ENCODE measurements at regions not wholly inside any gene's neighbourhood (a gene's known extent, or its start where the extent isn't known, plus 50 kb on each side); places are given as distances from the start of the nearest gene placed in this dataset.

DNA sequence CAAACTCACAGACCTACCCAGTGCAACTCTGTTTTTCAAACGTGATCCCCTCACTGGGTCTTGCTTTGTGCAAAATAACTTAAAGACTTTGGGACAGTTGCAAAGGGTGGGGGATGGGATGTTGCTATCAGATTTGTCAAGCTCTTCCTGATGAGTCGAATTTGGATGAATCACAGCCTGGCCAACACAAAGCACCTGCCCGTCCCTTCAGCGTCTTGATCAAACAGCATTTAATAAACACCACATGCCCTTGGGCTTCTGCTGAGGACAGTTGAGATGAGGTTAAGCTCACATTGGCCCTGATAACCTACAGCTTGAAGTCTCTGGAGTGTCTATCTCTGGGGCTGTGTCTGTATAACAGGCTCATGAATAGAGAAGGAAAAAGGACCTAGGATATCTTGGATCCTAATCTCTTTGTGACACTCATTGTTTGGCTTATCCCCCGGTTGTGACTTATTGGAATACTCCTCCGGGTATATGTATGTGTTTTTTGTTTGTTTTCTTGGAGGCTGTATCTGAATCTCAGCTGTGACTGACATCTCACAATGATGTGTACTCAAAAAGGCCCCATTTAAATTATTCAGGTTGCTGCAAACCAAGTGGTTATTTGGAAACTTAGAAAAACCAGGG is 132.6 kb upstream of the NAMPT start:
- peak; percentile 93 for DNase-seq

DNA sequence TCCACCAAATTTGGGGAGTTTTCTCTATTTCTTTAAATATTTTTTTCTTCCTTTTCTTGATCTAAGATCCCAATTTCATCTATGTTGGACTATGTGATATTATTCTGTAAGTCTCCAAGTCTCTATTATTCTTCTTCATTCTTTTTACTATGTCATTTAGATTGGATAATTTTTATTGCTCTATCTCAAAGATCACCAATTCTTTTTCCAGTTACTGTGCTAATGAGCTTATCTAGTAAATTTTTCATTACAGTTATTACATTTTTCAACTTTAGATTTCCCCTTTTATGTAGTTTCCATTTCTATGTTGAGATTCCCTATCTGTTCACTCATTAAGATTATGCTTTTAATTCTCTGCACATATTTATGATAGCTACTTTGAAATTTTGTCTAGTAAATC is 131.6 kb upstream of the NAMPT start:
- no peak for DNase-seq

- no peak for DNase-seq
Observed at GRCh38 chr7:106415433-106415832, 130.7 kb upstream of the NAMPT start.

DNA sequence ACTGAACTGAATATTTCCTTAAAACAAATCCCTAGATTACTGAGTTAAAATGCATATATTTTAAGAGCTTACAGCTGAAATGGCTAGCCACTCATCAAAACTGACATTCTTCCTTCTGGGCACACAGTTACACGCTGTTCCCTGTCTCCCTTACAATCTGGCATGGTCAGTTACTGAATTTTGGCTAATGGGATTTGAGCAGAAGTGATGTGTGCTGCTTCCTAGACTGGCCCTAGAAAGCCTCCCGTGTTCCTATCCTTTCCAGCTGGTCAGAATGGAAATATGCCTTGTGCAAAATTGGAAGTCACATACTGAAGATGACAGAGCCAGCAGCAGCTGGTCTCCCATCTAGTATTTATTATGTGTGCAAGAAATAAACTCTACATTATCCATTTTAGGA is 128.7 kb upstream of the NAMPT start:
- no peak for DNase-seq

GRCh38 chr7:106405697-106406141 is 120.9 kb upstream of the NAMPT start:
- no peak for DNase-seq

DNA sequence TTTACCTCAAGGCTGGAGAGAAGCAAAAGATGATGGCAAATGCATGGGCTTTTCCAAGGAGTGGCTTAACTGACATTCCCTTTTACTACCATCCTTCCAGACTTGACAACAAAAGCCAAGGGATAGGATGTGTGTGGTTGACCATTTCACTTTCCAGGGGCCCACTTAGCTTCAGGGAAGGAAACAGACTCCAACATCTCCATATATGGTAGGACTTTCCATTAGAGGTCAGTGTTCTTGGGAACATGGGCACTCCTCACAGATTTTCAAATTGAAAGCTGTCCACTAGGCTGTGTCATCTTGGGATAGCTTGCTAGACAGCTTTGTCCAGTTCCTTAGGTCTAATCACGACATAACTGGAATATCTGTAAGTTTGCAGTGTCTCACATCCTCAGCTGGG is 118.1 kb upstream of the NAMPT start:
- no peak for DNase-seq

DNA sequence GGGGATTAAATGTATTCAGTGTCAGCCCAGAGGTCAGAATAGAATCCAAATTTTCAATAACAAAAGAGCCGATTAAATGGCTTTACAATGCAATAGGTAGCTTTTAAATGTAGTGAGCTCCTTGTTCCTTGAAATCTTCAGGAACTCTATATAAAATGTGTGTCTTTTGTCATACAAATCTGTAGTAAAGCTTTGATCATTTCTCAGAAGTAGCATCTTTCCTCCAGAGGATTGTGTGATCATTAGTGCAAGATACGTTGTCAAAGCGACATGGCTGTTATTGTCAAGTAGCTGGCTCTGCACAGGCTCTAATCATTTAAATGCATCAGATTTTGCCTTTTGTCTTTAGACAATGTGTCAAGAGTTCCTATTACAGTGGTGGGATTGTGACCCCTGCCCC is 116.1 kb upstream of the NAMPT start:
- no peak for DNase-seq

DNA sequence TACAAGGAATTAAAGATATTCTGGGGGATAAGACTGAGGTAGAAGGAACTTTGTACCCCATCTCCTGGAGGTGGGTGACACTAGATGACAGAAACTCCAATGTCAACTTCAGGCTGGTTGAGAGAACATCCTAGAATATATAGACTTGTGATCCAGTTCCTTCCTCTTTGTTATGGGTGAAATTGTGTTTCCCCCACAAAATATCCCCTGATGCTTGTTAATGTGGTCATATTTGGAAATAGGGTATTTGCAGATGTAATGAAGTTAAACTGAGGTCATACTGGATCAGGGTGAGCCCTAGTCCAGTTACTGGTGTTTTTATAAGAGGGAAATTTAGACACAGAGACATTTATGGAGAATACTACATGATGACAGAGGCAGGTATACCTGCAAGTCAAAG is 114.0 kb upstream of the NAMPT start:
- DNase-seq: no peak

DNA sequence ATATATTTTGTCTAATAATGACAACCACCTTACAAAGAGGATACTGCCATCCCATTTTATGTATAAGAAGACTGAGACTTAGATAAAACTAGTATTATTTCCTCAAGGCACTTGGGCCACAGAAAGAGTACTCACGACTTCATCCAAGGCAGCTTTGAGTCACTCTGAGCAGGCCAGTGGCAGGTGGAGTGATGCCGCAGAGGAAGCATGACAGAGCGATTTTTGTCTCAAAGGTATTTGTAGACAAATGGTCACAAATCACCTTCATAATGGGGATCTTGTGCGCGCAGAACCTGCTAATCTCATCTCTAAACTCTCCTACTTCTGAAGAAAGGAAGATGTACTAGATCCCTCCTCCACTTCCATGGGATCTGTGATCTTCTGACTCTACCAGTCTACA is 113.2 kb upstream of the NAMPT start:
- DNase-seq: peak; percentile 44

GRCh38 chr7:106394526-106394925 is 109.7 kb upstream of the NAMPT start:
- DNase-seq: no peak

- no peak for DNase-seq
Observed at GRCh38 chr7:106393564-106394251, 108.9 kb upstream of the NAMPT start.

DNA sequence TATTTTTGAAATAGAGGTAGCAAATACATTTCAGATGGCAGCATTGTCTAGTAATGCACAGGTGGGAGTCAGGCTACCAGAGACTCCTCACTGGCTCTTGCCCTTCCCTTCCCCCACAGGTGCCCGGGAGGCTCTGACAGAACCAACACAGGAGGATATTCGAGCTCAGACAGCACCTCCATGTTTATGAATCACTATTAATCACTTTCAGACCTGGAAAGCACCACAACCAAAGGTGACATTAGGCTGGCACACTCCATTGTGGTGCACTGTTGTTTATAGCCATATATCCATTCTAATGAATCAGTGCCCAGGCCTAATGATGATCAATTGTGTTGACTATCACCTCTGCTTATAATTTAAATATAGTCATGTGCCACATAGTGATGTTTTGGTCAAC is 107.8 kb upstream of the NAMPT start:
- no peak for DNase-seq

DNA sequence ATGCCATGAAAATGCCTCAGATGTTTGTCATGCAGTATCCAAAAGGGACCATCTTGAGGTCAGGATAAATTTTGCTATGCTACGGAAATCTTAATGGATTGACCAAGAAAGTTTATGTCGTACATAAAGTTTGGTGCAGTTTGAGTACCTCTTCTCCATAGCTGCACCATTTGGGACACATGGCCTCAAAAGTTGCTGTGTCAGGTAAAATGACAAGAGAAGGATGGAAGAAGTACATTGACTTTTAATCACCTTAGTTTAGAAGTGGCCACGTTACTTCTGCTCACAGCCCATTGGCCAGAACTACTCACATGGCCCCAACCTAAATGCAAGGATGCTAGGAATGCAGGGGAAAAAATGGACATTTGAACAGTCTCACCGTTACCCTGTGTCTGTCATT is 107.4 kb upstream of the NAMPT start:
- DNase-seq: no peak

DNA sequence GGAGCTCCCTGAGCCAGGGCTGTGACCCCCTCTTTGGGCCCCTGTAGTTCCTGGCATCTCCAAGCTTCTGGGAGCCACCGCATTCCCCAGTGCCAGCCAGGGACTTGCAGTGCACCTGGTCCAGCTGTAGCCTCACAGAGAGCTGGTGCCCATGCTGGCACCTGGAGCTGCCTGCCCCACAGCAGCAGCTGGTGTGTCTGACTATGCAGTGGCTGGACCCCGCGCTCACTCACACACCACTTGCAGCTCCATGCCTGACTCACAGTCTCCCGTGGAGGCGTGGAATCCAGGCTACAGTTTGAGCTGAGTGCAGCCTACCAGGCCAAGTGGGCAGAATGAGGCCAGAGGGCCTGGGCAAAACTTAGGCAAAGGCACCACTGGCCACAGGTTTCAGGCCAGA is 102.2 kb upstream of the NAMPT start:
- DNase-seq: no peak

DNA sequence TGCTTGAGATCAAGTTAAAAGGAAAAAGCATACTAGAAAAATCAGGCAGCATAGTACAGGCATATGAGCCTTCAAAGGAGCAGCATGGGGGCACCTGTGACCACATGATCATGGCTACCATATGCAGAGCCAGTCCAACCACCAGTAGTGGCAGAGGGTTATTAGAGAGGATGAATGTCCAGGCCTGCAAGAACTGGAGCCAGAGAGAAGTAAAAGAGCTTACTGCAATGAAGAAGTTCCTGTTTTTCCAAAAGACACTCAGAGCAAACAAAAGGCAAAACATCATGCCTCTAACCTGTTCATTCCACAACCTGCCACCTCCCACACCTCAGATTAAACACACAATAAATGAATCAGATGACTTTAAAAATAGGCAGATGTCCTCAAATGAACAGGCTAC is 99.6 kb upstream of the NAMPT start:
- peak; percentile 14 for DNase-seq

- no peak for DNase-seq
Observed at GRCh38 chr7:106382929-106383328, 98.1 kb upstream of the NAMPT start.

DNA sequence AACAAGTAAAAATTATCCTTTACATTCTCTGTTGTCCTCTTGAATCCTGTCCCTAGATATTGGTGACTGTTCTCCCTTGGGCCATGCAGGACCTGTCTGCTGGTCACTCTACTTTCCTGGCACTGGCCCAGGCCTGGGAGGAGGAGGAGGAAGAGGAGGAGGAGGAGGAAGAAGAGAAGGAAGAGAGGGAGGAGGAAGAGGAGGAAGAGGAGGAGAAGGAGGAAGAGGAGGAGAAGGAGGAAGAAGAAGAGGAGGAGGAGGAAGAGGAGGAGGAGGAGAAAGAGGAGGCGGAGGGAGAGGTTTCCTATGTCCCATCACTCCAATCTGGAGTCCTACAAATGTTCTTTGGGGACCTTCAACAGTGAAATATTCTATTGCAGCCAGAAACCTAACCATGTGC is 97.3 kb upstream of the NAMPT start:
- no peak for DNase-seq

DNA sequence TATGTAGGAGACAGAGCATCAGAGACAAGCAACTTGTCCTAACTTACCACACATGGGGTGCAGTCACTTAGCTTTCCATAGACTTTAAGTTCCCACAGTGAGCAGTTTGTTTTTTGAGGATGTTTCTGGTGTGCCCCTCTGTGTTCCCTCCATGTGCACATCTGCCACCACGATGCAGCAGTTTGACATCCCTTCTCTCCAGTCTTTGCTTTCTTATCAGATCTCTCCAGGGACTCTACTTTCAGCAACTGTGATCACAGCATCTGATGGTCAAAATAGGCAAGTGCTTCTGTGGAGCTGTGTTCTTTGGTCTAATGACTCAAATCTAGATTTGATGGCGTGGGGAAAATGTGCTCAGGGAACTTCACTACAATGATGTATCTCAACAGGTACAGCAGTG is 96.5 kb upstream of the NAMPT start:
- no peak for DNase-seq

DNA sequence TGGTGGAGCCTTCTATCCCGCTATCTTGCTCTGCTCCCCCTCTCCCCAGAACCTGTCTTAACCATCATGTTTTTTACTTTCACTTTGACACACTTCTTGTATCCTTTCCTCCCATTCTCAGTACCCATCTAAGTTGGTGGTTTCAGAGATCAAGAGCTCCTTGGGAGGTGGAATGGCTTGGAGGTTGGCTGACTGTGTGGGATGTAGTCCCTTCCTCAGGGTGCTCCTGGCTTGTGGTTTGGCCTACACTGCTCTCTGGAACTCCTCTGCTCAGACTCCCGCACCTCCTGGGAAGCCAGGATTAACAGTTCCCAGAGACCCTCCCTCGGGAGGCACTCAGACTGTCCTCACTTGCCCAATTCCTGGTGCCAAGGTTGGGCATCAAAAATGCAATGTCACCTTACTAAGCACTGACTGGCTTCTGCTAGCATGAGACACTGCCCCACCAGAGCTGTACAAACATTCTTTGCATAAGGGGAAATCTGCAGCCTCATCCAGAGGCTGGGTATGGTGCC is 93.1 kb upstream of the NAMPT start:
- DNase-seq: peak; percentile 12

DNA sequence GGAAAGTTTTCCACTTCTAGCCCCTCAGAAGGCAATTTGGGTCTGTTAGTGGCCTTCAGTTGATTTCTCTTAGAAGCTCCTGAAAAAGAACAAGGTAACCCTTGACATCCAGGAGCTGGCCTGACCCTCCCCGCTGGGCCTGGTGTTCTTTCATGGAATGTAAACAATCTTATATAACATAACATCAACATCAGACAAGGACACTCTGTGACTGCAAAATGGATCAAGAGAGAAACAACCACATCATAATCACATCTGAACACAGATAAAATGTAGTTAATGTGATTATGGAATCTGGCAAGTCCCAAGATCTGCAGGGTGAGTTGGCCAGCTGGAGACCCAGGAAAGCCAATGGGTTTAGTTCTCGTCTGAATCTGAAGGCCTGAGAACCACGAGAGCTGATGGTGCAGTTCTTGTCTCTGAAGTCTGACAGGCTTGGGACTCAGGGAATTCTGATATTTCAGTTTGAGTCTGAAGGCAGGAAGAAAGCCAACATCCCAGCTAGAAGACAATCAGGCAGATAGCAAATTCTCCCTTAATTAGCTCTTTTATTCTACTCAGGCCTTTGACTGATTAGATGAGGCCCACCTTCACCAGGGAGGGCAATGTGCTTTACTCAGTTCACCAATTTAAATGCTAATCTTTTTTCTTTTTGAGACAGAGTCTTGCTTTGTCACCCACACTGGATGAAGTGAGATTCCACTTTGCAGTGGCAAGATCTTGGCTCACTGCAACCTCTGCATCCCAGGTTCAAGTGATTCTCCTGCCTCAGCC is 91.4 kb upstream of the NAMPT start:
- DNase-seq: no peak

GRCh38 chr7:106375499-106375898 is 90.7 kb upstream of the NAMPT start:
- DNase-seq: no peak

- no peak for DNase-seq
Observed at GRCh38 chr7:106374437-106374836, 89.7 kb upstream of the NAMPT start.

GRCh38 chr7:106372595-106373318 is 88.0 kb upstream of the NAMPT start:
- DNase-seq: no peak

Data from DMS53 (cell line).